Adipocyte (in vitro differentiated cells): ENCODE measurements at regions not wholly inside any gene's neighbourhood (a gene's known extent, or its start where the extent isn't known, plus 50 kb on each side); places are given as distances from the start of the nearest gene placed in this dataset.

Experiments
- DNase-seq: peaks from one replicate; pipeline ENCODE4 v3.0.0-alpha.2; 2015; ENCODE audit warnings: low read depth
- H3K27me3 ChIP-seq: replicated peaks from 2 replicates; pipeline ENCODE4 v1.7.0; 2013; ENCODE audit warnings: mild to moderate bottlenecking, low read length, moderate library complexity; ENCODE audit not compliant: control insufficient read depth, insufficient read depth
- H3K36me3 ChIP-seq: 2 replicates; pipeline ENCODE4 v1.7.0; 2013; ENCODE audit warnings: low read length, mild to moderate bottlenecking, moderate library complexity; ENCODE audit not compliant: control insufficient read depth, insufficient read depth, severe bottlenecking
- H3K4me1 ChIP-seq: 2 replicates; pipeline ENCODE4 v1.7.0; 2013; ENCODE audit warnings: mild to moderate bottlenecking, low read length, moderate library complexity; ENCODE audit not compliant: control insufficient read depth, insufficient read depth
- H3K4me3 ChIP-seq: 2 replicates; pipeline ENCODE4 v1.7.0; 2013; ENCODE audit warnings: mild to moderate bottlenecking, low read length, moderate library complexity
- H3K9ac ChIP-seq: 2 replicates; pipeline ENCODE4 v1.7.0; 2013; ENCODE audit warnings: mild to moderate bottlenecking, low read length, moderate library complexity
- H3K9me3 ChIP-seq: 2 replicates; pipeline ENCODE4 v1.7.0; 2013; ENCODE audit warnings: mild to moderate bottlenecking, low read length, moderate library complexity; ENCODE audit not compliant: control insufficient read depth

DNA sequence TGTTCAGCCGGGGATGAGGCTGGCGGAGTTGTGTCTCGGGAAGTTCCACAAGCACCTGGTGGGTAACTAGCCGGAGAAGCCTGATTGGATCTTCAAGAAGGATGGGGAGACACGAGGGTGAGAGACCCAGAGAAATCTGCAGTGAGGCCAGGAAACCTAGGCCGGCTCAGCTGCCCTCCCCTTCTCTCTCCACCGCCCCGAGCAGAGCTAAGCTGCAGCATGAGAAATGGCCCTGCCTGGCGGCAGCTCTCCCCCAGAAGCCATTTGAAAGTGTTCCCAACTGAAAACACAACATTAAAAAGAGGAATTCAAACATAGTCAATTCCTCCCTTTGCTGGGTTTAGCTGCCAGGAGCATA, 77.8 kb upstream of the SHISAL1 start:
- Histone ChIP-seq H3K9ac (no peak overlapping the region), H3K4me3 (no peak overlapping the region), H3K36me3 (no peaks in the 10 kb centered on the region), H3K4me1 (no peaks in the 10 kb centered on the region), H3K27me3 (peaks cover 79% of the 10 kb centered on the region), H3K9me3 (no peaks in the 10 kb centered on the region)
- no peak for DNase-seq

DNA sequence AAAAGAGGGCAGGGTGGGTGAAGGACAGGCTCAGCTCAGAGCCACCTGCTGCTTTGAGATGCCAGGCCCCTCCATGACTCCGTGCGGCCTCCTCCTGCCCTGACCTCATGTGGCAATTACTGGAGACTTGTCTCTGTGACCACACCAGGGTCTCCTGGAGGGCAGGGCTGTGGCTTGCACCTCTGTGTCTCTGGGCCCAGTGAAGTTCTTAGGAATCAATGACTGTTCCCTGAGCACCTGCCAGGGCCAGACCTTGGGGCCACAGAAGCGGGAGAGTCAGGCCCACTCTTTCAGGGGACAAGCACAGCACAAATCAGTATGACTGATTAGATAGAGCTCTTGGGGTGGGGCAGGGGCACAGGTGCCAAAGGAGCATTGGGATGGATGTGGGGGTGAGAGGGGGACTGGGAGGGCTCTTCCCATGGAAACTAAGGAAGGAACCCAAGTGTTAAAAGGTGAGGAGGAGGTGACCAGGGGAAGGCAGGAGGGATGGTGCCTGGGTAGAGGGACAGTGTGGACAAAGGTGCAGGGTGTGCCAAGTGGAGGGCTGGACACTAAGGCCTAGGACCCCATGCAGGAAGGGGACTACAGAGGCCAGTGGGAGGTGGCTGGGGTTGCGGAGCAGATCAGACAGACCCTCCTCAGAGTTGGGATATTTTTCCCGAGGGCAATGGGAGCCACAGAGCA, 77.3 kb upstream of the SHISAL1 start:
- H3K36me3 ChIP-seq: no peaks in the 10 kb centered on the region
- no peak overlapping the region for H3K4me3 ChIP-seq
- H3K27me3 ChIP-seq: peaks cover 79% of the 10 kb centered on the region
- no peaks in the 10 kb centered on the region for H3K9me3 ChIP-seq
- no peaks in the 10 kb centered on the region for H3K4me1 ChIP-seq
- H3K9ac ChIP-seq: no peak overlapping the region
- DNase-seq: no peak

DNA sequence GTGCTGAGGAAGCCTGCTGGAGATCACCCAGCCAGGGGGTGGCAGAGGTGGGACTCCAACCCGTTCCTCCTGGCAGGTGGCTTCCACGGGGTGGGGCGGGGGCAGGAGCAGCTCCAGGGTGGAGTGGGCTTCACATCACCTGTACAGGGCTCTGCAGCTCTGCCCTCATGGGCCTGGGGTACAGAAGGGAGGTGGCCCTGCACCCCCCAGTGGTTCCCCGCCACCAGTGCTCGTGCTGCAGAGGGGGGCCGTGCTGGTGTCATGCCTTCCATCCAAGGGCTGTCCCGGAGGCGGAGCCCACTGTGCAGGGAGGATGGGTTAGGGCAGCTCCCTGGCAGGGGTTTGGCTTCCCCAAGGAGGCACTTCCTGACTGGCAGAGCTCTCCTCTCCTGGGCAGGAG, 76.4 kb upstream of the SHISAL1 start:
- peaks cover under 1% of the 10 kb centered on the region for H3K4me1 ChIP-seq
- no peak overlapping the region for H3K9ac ChIP-seq
- H3K36me3 ChIP-seq: no peaks in the 10 kb centered on the region
- no peak for DNase-seq
- no peaks in the 10 kb centered on the region for H3K9me3 ChIP-seq
- H3K4me3 ChIP-seq: no peak overlapping the region
- H3K27me3 ChIP-seq: peaks cover 77% of the 10 kb centered on the region

DNA sequence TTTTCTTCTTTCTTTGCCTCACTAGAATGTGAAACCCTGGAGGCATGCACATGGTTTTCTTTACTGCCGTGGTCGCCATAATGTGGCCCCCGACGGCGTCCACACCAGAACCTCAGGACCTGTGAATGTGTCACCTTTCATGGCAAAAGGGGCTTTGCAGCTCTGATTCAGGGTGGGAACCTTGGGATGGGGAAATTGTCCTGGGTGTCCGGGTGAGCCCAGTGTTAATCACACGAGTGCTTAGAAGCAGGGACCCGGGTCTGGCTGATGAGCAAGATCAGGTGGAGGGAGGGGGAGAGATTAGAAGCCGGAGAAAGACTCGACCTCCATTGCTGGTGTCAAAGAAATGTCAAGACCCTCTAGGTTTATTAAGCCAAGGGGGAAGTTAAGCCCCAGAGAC, 74.7 kb upstream of the SHISAL1 start:
- no peak overlapping the region for H3K9ac ChIP-seq
- peaks cover 74% of the 10 kb centered on the region for H3K27me3 ChIP-seq
- no peak overlapping the region for H3K4me3 ChIP-seq
- no peak for DNase-seq
- H3K9me3 ChIP-seq: no peaks in the 10 kb centered on the region
- no peaks in the 10 kb centered on the region for H3K36me3 ChIP-seq
- peaks cover 11% of the 10 kb centered on the region for H3K4me1 ChIP-seq

DNA sequence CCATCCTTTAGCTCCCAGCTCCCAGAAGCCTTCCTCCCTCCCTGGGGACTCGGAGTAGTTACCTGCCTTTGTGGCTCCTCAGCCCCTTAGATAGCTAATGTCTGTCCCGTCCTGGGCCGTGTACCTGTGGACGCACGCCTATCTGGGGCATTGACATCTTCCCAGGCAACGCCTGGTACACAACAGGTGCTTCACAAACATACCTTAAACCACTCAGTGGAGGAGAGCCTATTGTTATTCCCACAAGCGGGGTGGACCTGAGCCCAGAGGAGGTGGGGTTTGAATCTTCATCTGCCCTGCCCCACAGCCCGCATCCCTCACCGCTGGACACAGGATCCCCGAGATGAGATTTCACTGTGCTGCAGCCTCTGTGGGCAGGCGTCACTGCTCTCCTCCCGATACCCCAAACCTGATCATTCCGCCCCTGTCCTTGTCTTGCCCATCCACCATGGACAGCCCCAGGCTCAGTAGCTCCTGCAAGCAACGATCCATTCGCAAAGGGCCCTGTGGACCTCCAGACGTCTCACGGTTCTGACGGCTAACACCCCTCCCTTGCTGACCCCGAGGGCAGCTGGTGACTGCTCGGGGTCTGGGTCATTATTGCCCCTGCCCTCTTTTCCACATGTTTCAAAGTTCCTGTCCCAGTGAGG, 73.8 kb upstream of the SHISAL1 start:
- Histone ChIP-seq H3K4me1 (peaks cover 11% of the 10 kb centered on the region), H3K9me3 (no peaks in the 10 kb centered on the region), H3K9ac (no peak overlapping the region), H3K36me3 (no peaks in the 10 kb centered on the region), H3K27me3 (peaks cover 74% of the 10 kb centered on the region), H3K4me3 (no peak overlapping the region)
- no peak for DNase-seq

DNA sequence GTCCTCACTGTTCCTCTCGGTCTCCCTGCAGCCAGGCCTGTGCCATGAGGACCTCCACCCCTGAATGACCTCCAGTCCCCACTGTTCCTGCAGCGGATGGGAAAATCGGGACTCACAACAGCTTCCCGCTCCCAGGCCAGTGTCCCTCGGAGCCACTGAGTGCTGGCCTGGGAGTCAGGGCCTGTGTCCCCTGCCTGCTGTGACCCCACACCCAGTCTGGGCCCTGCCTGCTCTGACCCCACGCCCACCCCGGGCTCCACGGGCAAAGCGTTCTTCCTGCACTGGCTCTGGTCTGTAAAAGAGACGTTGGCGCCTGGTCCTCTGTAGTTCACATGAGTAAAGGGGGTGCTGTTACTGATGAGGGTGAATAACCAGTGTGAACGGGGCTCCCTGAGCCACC, 73.0 kb upstream of the SHISAL1 start:
- Histone ChIP-seq H3K4me3 (no peak overlapping the region), H3K27me3 (peaks cover 70% of the 10 kb centered on the region), H3K36me3 (no peaks in the 10 kb centered on the region), H3K9me3 (no peaks in the 10 kb centered on the region), H3K9ac (no peak overlapping the region), H3K4me1 (peaks cover 18% of the 10 kb centered on the region)
- no peak for DNase-seq

DNA sequence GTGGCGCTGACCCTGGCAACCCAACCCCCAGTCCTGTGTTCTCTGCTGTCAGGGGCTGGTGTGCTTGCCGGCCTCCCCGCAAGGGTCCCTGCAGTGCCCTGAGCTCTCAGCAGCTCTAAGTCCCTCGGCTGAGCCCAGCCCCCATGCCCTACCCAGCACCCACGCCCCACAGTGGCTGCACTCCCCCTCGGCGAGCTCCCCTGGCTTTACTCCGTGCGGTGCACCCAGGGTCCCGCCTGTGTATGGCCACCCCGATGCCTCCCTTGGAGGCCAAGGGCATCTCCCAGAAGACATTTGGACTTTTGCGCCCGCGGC, 72.5 kb upstream of the SHISAL1 start:
- Histone ChIP-seq H3K36me3 (no peaks in the 10 kb centered on the region), H3K9ac (no peak overlapping the region), H3K27me3 (peaks cover 64% of the 10 kb centered on the region), H3K4me3 (no peak overlapping the region), H3K4me1 (peaks cover 22% of the 10 kb centered on the region), H3K9me3 (no peaks in the 10 kb centered on the region)
- DNase-seq: no peak

DNA sequence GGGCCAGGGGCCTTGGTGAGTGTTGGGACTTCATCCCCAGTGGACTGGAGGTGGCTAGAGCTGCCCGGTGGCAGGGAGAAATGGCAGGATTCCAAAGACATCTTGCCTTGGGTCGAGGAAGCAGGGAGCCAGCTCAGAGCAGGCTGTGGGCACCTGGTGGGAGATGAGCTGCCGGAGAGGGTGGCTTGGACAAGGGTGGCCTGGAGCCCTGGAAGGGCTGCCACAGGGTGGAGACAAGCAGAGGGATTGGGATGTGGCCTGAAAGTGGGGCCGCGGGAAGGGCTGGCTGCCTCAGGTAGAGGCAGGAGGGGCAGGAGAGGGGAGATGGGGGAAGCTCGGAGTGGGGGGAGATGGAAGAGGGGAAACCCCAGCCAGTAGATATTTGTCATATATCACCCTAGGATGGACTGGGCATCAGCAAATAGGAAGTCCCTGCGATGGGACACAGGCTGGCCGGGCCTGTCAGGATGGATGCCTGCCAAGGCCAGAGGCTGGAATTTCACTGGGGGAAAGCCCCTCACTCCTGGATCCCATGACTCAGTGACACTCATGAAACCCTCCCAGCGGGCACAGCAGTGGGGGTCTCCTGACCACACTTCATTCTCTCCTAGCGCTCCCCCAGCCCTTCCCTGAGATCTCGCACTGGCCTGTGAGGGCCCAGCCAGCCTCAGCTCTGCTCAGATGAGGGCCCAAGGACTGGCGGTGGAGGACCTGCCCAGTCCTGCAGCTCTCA, 72.0 kb upstream of the SHISAL1 start:
- Histone ChIP-seq H3K27me3 (peaks cover 63% of the 10 kb centered on the region), H3K4me1 (peaks cover 22% of the 10 kb centered on the region)

DNA sequence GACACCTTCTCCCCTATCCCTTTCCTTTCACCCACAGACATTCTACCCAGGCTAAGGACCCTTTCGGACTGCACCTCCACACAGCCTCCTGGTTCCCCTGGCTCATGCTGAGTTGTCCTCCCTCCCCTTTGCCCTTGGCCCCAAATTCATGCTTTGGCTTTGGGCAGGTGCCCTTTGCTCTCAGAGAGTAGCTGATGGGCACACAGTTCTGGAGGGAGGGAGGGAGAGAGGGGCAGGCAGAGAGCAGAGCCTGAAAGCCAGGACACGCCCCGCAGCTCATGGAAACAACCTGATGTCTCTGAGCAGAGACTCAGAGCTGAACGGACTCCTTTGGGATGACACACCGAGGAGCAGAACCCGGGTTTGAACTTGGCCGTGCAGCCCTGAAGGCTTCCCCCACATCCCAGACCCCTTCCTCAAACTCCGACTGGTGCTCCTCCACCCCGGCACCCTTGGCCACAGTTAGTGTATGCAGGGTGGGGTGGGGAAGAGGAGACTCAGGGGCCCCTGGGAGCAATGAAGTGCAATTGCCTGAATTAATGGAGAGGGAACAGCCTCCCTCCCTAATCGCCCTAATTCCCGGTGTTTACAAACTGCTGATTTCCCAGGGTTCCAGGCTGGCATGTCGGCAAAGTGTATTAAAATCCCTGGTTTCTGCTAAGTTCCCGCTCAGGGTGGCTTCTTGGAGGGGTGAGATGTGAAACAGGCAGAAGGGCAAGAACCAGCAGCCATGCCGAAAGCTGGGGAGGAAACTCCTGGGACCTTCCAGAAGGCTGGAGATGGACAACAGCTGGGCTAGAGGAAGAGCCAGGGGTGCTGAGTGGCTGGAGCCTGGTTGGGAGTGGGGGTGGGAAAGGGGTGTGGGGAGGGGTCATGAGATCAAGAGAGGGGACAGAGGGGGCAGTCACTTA, 71.2 kb upstream of the SHISAL1 start:
- peaks cover 63% of the 10 kb centered on the region for H3K27me3 ChIP-seq
- DNase-seq: no peak
- no peaks in the 10 kb centered on the region for H3K36me3 ChIP-seq
- H3K4me1 ChIP-seq: peaks cover 22% of the 10 kb centered on the region
- no peak overlapping the region for H3K4me3 ChIP-seq
- no peak overlapping the region for H3K9ac ChIP-seq
- H3K9me3 ChIP-seq: peaks cover 2% of the 10 kb centered on the region

More for the DNA sequence above, 72.0 kb upstream of the SHISAL1 start:
- Histone ChIP-seq H3K4me3 (no peak overlapping the region), H3K36me3 (no peaks in the 10 kb centered on the region), H3K9me3 (no peaks in the 10 kb centered on the region), H3K9ac (no peak overlapping the region)
- no peak for DNase-seq

DNA sequence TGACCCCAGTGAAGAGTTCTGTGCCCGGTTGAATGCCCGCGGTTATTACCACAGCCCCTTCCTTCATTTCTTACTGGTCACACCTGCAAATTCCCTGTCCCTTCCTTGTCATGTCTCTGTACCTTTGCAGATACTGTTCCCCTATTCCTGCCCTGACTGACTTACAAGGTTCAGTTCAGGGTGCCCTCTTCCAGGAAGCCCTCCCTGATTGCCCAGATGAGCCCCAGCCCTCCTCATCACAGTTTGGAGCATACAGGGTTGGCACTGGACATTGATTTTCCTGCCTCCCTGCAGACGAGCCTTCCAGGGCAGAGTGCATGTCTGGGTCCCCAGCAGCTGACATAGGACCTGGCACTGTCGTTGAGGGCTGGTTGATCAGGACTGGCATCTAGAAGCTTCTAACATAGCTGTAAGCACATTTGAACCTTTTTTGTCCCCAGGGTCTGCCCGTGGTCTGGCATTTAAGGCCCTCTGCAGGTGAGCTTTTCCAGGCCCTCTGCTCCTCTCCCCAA, 70.4 kb upstream of the SHISAL1 start:
- H3K4me3 ChIP-seq: no peak overlapping the region
- DNase-seq: no peak
- H3K9me3 ChIP-seq: peaks cover 10% of the 10 kb centered on the region
- H3K36me3 ChIP-seq: no peaks in the 10 kb centered on the region
- H3K4me1 ChIP-seq: peaks cover 22% of the 10 kb centered on the region
- H3K9ac ChIP-seq: no peak overlapping the region
- H3K27me3 ChIP-seq: peaks cover 56% of the 10 kb centered on the region
